Lung (tissue), 11 donors: ENCODE measurements at regions not wholly inside any gene's neighbourhood (a gene's known extent, or its start where the extent isn't known, plus 50 kb on each side); places are given as distances from the start of the nearest gene placed in this dataset.

Experiments used
- ATAC-seq: fragments of 200-7000 bp; cut with Tn5 transposase; one replicate; pipeline ENCODE4 v1.9.1; 2020; ENCODE audit warnings: moderate number of reproducible peaks; ENCODE audit not compliant: insufficient read depth, low FRiP score
- DNase-seq, 3 donors: peaks; one replicate each; pipeline ENCODE4 v3.0.0-alpha.2; 2013 to 2017
- H3K27ac ChIP-seq, 2 donors: one replicate each; pipeline ENCODE4 v1.5.1; 2013; ENCODE audit warnings: mild to moderate bottlenecking in 2 of 2, moderate library complexity in 2 of 2, control low read depth in 1 of 2, inconsistent platforms in 1 of 2, low read depth in 1 of 2, low read length in 1 of 2
- H3K27me3 ChIP-seq, 3 donors: one replicate each; pipeline ENCODE4 v1.5.1; 2013; ENCODE audit warnings: low read length in 2 of 3; ENCODE audit not compliant: control insufficient read depth in 3 of 3, insufficient read depth in 3 of 3
- H3K36me3 ChIP-seq, 4 donors: one replicate each; pipeline ENCODE4 v1.5.1; 2013; ENCODE audit warnings: low read length in 4 of 4, mild to moderate bottlenecking in 1 of 4, moderate library complexity in 1 of 4; ENCODE audit not compliant: control insufficient read depth in 4 of 4, insufficient read depth in 4 of 4
- H3K4me1 ChIP-seq, 5 donors: one replicate each; pipeline ENCODE4 v1.5.1; 2013; ENCODE audit warnings: low read length in 5 of 5, mild to moderate bottlenecking in 2 of 5, moderate library complexity in 1 of 5; ENCODE audit not compliant: control insufficient read depth in 5 of 5, insufficient read depth in 5 of 5
- H3K4me3 ChIP-seq: one replicate; pipeline ENCODE4 v1.5.1; 2013; ENCODE audit warnings: mild to moderate bottlenecking, control low read depth, moderate library complexity
- H3K9ac ChIP-seq, 2 donors: one replicate each; pipeline ENCODE4 v1.5.1; 2013; ENCODE audit warnings: low read length in 2 of 2, control low read depth in 1 of 2; ENCODE audit not compliant: insufficient read depth in 1 of 2
- H3K9me3 ChIP-seq, 4 donors: one replicate each; pipeline ENCODE4 v1.5.1; 2013; ENCODE audit warnings: low read length in 3 of 4, mild to moderate bottlenecking in 1 of 4, moderate library complexity in 1 of 4; ENCODE audit not compliant: control insufficient read depth in 4 of 4, insufficient read depth in 3 of 4
- CTCF ChIP-seq: IDR thresholded peaks from 2 replicates; pipeline ENCODE4 v1.5.1; 2012; ENCODE audit warnings: mild to moderate bottlenecking; ENCODE audit errors: control extremely low read depth, extremely low read depth
- WGBS, 2 donors: extraction: QIAGEN DNeasy Blood & Tissue Kit; methylation state at CpG; one replicate each; pipeline ENCODE4 v1.1.7; 2013; 5-methylcytosine and 5-hydroxymethylcytosine counted together
- donor health status: control.
- donor health status: control.
- donor health status: Bipolar disorder and iron deficiency.
- donor health status: healthy.
- donor health status: DM: yes; HTN: yes; CAD: no.

DNA sequence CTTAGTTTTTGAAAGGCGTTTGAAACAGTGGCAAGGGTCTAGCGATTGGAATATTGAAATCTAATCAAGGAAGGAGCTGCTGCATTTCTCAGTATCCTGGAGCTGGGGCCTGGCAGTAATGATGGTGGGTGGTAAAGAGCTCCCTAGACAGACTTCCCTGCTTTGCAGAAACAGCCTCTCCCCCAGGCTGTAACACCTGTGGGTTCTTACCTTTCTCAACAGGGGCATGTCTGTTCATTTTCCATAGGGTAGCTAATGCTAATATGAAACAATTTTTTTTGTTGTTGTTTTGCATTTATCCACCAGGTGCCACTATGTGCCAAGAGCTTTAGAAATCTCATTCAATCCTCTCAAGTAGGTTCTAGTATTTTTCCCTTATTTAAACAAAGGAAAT, 345.5 kb downstream of the REEP3 start:
- Histone ChIP-seq H3K9ac (no peak overlapping the region), H3K4me1 (peaks cover 0 to 3% (median 0%) of the 10 kb centered on the region in 5 donors), H3K9me3 (no peaks in the 10 kb centered on the region), H3K4me3 (no peak overlapping the region), H3K27me3 (peaks cover 0 to 3% (median 0%) of the 10 kb centered on the region in 3 donors), H3K27ac (no peak overlapping the region), H3K36me3 (no peaks in the 10 kb centered on the region)
- WGBS, 2 donors: 3 to 10% methylated on average over 2 of the region's 2 CpGs
- TF ChIP-seq CTCF: no peak
- DNase-seq (peak in 2 of 3 donors; percentile 54 to 58), ATAC-seq (peak; percentile 24)

DNA sequence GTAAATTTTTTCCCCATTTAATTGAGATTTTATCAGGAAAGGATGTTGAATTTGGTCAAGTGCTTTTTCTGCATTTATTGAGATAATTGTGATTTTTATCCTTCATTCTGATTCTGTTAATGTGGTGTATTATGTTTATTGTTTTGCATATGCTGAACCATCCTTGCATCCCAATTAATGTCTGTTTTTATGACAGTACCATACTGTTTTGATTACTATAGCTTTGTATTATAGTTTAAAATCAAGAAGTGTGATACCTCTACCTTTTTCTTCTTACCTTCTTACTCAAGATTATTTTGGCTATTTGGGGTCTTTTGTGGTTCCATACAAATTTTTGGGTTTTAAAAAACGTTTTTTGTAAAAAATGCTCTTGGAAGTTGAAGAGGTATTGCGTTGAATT, 357.2 kb downstream of the REEP3 start:
- no peak overlapping the region for H3K4me3 ChIP-seq
- H3K27ac ChIP-seq: no peak overlapping the region
- peaks cover 0 to 3% (median 0%) of the 10 kb centered on the region in 3 donors for H3K27me3 ChIP-seq
- no peak for TF ChIP-seq CTCF
- H3K36me3 ChIP-seq: no peaks in the 10 kb centered on the region
- no peak for DNase-seq
- ATAC-seq: no peak
- peaks cover 0 to 4% (median 0%) of the 10 kb centered on the region in 4 donors for H3K9me3 ChIP-seq
- WGBS, 2 donors: 75 to 89% methylated on average over 2 of the region's 2 CpGs
- no peaks in the 10 kb centered on the region for H3K4me1 ChIP-seq
- H3K9ac ChIP-seq: no peak overlapping the region

GRCh38 chr10:63883861-63884260, 362.7 kb downstream of the REEP3 start:
- no peak overlapping the region for H3K27ac ChIP-seq
- no peak for TF ChIP-seq CTCF
- no peak overlapping the region for H3K4me3 ChIP-seq
- DNase-seq: no peak
- WGBS, 2 donors: 94 to 96% methylated on average over 1 of the region's 1 CpG
- no peak overlapping the region for H3K9ac ChIP-seq
- no peaks in the 10 kb centered on the region for H3K36me3 ChIP-seq
- no peaks in the 10 kb centered on the region for H3K9me3 ChIP-seq
- no peak for ATAC-seq
- peaks cover 0 to 3% (median 0%) of the 10 kb centered on the region in 3 donors for H3K27me3 ChIP-seq
- peaks cover 0 to 1% (median 0%) of the 10 kb centered on the region in 5 donors for H3K4me1 ChIP-seq

GRCh38 chr10:63884426-63884825, 363.2 kb downstream of the REEP3 start:
- no peak for DNase-seq
- Histone ChIP-seq H3K4me3 (no peak overlapping the region), H3K9me3 (no peaks in the 10 kb centered on the region), H3K9ac (no peak overlapping the region), H3K27me3 (peaks cover 0 to 3% (median 0%) of the 10 kb centered on the region in 3 donors), H3K36me3 (no peaks in the 10 kb centered on the region), H3K27ac (no peak overlapping the region), H3K4me1 (peaks cover 0 to 1% (median 0%) of the 10 kb centered on the region in 5 donors)
- no peak for ATAC-seq
- 89 to 96% methylated on average over 2 of the region's 2 CpGs for WGBS, 2 donors
- TF ChIP-seq CTCF: no peak
